Stimulated activated naive CD4-positive, alpha-beta T cell treated with Interleukin-2 at 50 U/mL for 16 hours (primary cell): ENCODE measurements at regions not wholly inside any gene's neighbourhood (a gene's known extent, or its start where the extent isn't known, plus 50 kb on each side); places are given as distances from the start of the nearest gene placed in this dataset.
"Not testable (repeated sequence)": the region's sequence is repeated elsewhere in the genome, so short reads cannot be mapped to it uniquely, and the experiment has no call there.

Experiments used
- DNase-seq: peaks from one replicate; lab custom pipeline; 2025; lab: John Stamatoyannopoulos, UW

- DNase-seq: no peak
Observed at GRCh38 chr5:39650008-39650762, 225.4 kb upstream of the DAB2 start.

DNA sequence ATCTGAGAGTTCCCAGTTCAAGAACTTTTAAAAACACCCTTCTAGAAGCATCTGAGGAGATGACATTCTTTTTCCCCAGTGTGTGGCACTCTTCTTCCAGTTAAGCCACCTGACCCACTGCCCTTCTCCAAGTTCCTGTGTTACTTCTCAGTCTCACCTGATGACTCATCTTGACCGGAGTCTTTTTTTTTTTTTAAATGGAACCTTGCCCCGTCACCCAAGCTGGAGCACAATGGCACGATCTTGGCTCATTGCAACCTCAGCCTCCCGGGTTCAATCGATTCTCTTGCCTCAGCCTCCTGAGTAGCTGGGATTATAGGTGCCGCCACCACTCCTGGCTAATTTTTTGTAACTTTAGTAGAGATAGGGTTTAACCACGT lies 224.1 kb upstream of the DAB2 start:
- DNase-seq: no peak

DNA sequence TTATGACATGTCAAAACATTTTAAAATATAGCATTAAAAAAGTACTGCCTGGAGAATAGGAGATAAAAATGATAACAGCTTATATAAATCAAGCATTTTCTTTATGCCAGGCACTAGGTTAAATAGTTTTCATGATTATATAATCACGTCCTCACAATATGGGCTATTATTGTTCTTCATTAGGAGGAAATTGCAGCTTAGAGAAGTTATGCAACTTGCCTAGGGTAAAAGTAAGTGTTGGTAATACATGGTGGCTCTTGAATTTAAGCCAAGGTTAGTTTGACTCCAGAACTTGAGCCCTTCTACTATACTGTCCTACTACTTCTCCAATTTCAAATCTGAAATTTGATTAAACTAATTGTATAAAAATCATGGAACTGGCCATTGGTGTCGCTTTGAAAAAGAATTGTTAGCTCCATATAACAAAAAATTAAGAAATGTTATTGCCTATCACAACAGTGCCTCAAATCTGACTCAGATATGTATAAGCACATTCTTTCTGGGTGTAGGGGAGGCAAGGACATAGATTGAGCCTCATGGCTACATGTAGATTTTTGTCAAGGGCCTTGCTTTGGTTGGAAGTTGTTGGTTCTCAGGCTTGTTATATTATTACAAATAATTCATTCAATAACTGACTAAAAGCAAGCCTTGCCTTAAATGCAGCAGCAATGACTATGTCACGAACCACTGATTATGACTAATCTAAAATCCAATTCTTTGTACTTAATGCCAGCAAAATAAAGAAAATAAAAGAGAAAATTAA lies 223.5 kb upstream of the DAB2 start:
- no peak for DNase-seq

- DNase-seq: no peak
Observed at GRCh38 chr5:39640552-39640951, 215.8 kb upstream of the DAB2 start.

DNA sequence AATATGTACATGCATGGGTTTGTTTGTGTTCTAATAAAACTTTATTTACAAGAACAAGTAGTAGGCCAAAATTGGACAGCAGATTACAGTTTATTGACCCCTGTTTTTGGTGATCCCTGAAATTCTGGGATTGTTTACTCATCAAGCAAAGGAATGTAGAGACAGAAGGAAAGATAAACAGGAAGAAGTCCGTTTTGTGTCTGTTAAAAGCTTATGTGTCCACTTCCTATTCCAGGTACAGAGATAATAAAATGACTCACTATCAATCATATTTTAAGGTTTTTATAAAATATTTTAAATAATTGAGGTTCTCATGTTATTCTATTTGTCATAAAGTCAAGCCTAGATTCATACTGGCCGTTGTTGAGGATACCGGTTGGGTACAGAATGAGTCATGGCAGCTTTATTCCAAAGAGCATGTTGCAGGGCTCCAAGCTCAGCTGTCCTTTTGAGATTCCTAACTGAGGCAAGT lies 214.9 kb upstream of the DAB2 start:
- DNase-seq: no peak

- no peak for DNase-seq
Observed at GRCh38 chr5:39638813-39639212, 214.0 kb upstream of the DAB2 start.

- no peak for DNase-seq
Observed at GRCh38 chr5:39633057-39633456, 208.3 kb upstream of the DAB2 start.

DNA sequence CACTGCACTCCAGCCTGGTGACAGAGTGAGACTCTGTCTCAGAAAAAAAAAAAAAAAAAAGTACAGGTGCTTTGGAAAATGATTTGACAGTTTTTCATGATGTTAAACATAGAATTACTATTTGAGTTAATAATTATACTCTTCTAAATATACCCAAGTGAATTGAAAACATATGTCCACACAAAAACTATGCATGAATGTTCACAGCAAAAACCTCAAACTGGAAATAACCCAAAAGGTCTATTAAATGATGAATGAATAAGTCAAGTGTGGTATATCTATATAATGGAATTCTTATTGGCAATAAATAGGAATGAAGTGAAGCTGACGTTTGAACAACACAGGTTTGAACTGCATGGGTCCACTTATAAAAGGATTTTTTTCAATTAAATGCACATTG lies 207.2 kb upstream of the DAB2 start:
- no peak for DNase-seq

GRCh38 chr5:39629946-39630345 lies 205.2 kb upstream of the DAB2 start:
- no peak for DNase-seq

- DNase-seq: no peak
Observed at GRCh38 chr5:39628348-39628747, 203.6 kb upstream of the DAB2 start.

DNA sequence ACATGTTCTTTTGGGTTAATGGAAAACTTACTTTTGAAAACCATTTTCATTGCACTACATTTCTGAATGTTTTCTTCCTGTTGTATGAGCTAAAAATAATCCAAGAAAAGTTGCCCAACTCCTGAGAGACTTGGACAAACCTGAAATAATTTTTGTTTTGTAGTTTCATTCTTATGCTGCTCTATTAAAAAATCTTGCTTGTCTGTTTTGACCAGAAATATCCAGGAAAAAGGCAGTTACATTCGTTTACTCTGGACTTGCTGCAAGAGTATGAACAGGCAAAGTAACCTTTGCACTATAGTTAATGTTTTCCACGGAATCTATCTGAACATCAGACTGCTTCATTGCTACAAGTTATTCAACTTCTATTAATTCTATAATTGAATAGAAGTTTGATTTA lies 200.1 kb upstream of the DAB2 start:
- no peak for DNase-seq

GRCh38 chr5:39624268-39624886 lies 199.6 kb upstream of the DAB2 start:
- no peak for DNase-seq

- no peak for DNase-seq
Observed at GRCh38 chr5:39623291-39623865, 198.6 kb upstream of the DAB2 start.

GRCh38 chr5:39622281-39622680 lies 197.5 kb upstream of the DAB2 start:
- no peak for DNase-seq

DNA sequence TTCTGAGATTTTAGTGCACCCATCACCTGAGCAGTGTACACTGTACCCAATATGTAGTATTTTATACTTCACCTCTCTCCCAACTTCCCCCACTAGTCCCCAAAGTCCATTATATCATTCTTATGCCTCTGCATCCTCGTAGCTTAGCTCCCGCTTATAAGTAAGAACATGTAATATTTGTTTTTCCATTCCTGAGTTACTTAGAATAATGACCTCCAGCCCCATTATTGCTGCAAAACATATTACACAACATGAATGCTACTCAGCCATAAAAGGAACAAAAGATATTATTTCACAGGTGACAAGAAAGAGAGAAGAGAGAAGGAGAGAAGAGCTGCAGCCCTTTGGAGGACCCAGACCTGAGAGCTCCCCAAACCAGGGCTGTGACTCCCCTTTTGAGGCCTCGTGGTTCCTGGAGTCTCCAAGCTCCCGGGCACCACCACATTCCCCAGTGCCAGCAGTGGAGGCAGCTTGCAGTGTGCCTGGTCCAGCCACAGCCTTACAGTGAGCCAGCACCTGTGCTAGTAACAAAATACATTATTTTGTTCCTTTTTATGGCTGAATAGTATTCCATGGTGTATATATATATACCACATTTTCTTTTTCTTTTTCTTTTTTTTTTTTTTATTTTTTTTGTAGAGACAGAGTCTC lies 194.5 kb upstream of the DAB2 start:
- no peak for DNase-seq

- DNase-seq: no peak
Observed at GRCh38 chr5:39618391-39618790, 193.6 kb upstream of the DAB2 start.

DNA sequence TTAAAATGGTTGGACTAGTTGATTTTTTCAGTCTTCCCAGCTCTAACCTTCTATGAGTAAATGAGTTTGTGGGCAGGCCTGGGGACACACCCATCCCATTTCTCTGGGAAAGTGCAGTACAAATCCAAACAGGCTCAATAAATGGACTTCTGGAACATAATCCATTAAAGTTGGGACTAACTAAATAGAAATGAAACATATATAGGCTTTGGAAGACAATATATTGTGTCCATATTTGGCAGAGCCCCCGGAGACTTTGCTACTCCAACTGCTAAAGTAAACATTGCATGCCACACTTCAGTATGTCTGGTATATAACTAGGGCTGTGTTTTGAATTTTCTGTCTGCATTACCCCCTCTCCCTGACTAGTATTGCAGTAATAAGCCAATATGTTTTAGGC lies 191.4 kb upstream of the DAB2 start:
- DNase-seq: no peak

- not testable (repeated sequence) for DNase-seq
Observed at GRCh38 chr5:39611076-39611475, 186.3 kb upstream of the DAB2 start.

DNA sequence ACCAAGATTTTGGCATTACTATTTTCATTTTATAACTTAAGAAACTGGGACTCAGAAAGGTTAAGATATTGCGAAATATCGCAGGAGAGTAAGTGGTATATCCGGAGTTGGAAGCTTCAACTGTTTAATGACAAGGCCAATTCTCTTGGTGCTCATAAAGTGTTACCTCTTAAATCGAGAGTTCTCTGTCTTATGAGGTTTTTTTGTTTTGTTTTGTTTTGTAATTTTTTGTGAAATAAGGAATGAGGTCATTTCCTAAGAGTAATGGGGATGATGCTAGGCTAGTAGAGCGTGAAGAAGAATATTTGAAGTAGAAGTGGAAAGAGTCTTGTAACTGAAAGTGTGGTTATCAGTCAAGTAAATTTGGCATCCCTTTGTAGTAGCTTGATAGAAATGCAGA lies 183.2 kb upstream of the DAB2 start:
- DNase-seq: no peak

GRCh38 chr5:39606591-39606990 lies 181.8 kb upstream of the DAB2 start:
- DNase-seq: no peak

DNA sequence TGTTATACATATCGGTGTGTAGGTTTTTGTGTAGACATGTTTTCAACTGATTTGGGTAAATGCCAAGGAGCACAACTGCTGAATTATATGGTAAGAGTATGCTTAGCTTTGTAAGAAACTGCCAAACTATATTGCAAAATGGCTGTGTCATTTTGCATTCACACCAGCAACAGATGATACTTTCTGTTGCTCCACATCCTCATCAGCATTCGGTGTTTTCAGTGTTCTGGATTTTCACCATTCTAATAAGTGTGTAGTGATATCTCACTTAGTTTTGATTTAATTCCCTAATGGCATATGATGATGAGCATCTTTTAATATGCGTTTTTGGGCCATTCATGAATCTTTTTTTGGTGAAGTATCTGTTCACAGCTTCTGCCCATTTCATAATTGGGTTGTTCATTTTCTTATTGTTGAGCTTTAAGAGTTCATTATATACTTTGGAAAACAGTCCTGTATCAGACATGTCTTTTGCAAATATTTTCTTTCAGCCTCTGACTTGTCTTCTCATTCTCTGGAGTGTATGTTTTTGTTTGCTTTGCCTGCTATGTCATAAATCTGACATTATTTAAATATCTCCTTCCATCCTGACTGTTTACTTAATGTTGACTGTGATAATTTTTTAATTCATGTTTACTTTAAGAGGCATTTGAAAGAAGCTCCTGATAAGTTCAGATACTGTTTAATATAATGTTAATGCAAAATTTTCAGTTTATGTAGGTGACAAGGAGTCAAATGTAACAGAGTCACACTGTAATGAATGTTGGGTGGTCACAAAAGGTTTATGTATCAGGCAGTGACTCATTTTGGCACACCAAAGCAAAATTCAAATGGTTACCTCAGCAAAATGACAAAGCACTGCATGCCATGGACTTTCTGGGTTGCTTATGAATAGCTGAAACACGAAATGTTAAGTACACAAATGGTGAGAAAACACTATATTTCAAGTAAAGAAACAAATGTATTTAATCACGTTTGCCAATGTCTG lies 181.1 kb upstream of the DAB2 start:
- DNase-seq: no peak
